HepG2 (cell line): ENCODE measurements at regions not wholly inside any gene's neighbourhood (a gene's known extent, or its start where the extent isn't known, plus 50 kb on each side); places are given as distances from the start of the nearest gene placed in this dataset.

Source experiments
- ATAC-seq: fragments of 200-7000 bp; cut with Tn5 transposase; 3 replicates; pipeline ENCODE4 v1.9.1; 2020; ENCODE audit warnings: mild to moderate bottlenecking, moderate library complexity
- BruUV-seq: library from RNA; stranded (reverse); fragments of 400-500 nt; replicated peaks from 2 replicates; lab custom pipeline; 2021; lab: Mats Ljungman, UMichigan
- CTCF ChIA-PET: fragments of 300-600 bp; formaldehyde crosslinking; extraction: SDS; loops from one replicate; lab custom pipeline; 2021; ENCODE audit warnings: low total read pairs, inconsistent platforms, low intra/inter-chr PET ratio; lab: Yijun Ruan, JAX
- POLR2A ChIA-PET: fragments of 350-600 bp; sonication (Branson Sonifier 250); formaldehyde crosslinking; loops from one replicate; lab custom pipeline; 2020; ENCODE audit warnings: antibody characterized with exemption, inconsistent platforms; lab: Yijun Ruan, JAX
- DNase-seq: peaks from one replicate; pipeline ENCODE4 v3.0.0-alpha.2; 2015; ENCODE audit warnings: low spot score
- FAIRE-seq: peaks from 3 replicates; lab custom pipeline; 2011; peaks lifted over from hg19 to GRCh38; lab: Jason Lieb, UNC
- H2AFZ ChIP-seq: one replicate; pipeline ENCODE4 v1.6.1; 2011; ENCODE audit warnings: low read length, inconsistent platforms
- H3K27ac ChIP-seq: fragments of 300-600 bp; 3 replicates; pipeline ENCODE4 v1.8.0; 2011; ENCODE audit warnings: mixed run types, mild to moderate bottlenecking, mixed read lengths, low read length, inconsistent platforms; ENCODE audit not compliant: insufficient read depth; ENCODE audit errors: extremely low read length
- H3K27me3 ChIP-seq, 2 experiments: fragments of 200-600 bp in 1 of 2; 2 replicates in 1 of 2; 3 replicates in 1 of 2; pipeline versions ENCODE4 v1.6.0 to v1.8.0; 2011; ENCODE audit warnings: low read length in 2 of 2, mild to moderate bottlenecking in 2 of 2, moderate library complexity in 2 of 2, inconsistent platforms in 1 of 2; ENCODE audit not compliant: insufficient read depth in 2 of 2, control insufficient read depth in 1 of 2
- H3K36me3 ChIP-seq, 2 experiments: fragments of 200-600 bp in 1 of 2; replicated peaks in 1 of 2; 2 replicates in 1 of 2; 3 replicates in 1 of 2; pipeline versions ENCODE4 v1.5.1 to v1.8.0; 2011; ENCODE audit warnings: low read length in 2 of 2, inconsistent platforms in 1 of 2; ENCODE audit not compliant: insufficient read depth in 2 of 2, control insufficient read depth in 1 of 2
- H3K4me1 ChIP-seq: 2 replicates; pipeline ENCODE4 v1.5.1; 2012; ENCODE audit warnings: low read length, inconsistent platforms; ENCODE audit not compliant: insufficient read depth
- H3K4me2 ChIP-seq: 2 replicates; pipeline ENCODE4 v1.6.0; 2011; ENCODE audit warnings: low read depth, low read length, inconsistent platforms
- H3K4me3 ChIP-seq, 3 experiments: fragments of 200-600 bp in 1 of 3; sonication (generic), shearing (Covaris generic) in 1 of 3; replicated peaks in 1 of 3; 2 replicates each; pipeline ENCODE4 v1.5.1; 2011 to 2016; ENCODE audit warnings: low read length in 3 of 3, inconsistent platforms in 2 of 3, low read depth in 2 of 3, mild to moderate bottlenecking in 2 of 3, control low read depth in 1 of 3, mixed read lengths in 1 of 3; ENCODE audit not compliant: insufficient read depth in 1 of 3
- H3K79me2 ChIP-seq: one replicate; pipeline ENCODE4 v1.6.1; 2011; ENCODE audit warnings: low read length, inconsistent platforms; ENCODE audit not compliant: insufficient read depth
- H3K9ac ChIP-seq: 2 replicates; pipeline ENCODE4 v1.6.0; 2011; ENCODE audit warnings: mild to moderate bottlenecking, low read depth, low read length, inconsistent platforms; ENCODE audit not compliant: insufficient read depth
- H3K9me3 ChIP-seq: 2 replicates; pipeline ENCODE4 v1.5.1; 2012; ENCODE audit warnings: mild to moderate bottlenecking, low read length
- H4K20me1 ChIP-seq: 2 replicates; pipeline ENCODE4 v1.6.0; 2011; ENCODE audit warnings: inconsistent platforms, mild to moderate bottlenecking, low read length, moderate library complexity; ENCODE audit not compliant: insufficient read depth
- ADNP ChIP-seq: sonication (generic); formaldehyde crosslinking; IDR thresholded peaks from 2 replicates; pipeline ENCODE4 v1.4.0; 2020; ENCODE audit warnings: missing genetic modification reagents
- CBFB ChIP-seq: sonication (generic); formaldehyde crosslinking; IDR thresholded peaks from 2 replicates; pipeline ENCODE4 v1.4.0; 2020; ENCODE audit warnings: missing genetic modification reagents
- CEBPG ChIP-seq: IDR thresholded peaks from 2 replicates; pipeline ENCODE4 v1.6.1; 2016
- FOXP1 ChIP-seq, 2 experiments: fragments of 450-650 bp in 1 of 2; IDR thresholded peaks; 2 replicates each; pipeline ENCODE4 v1.6.1; 2017 to 2018; ENCODE audit warnings: antibody characterized with exemption in 1 of 2
- GTF3A ChIP-seq: sonication (generic); formaldehyde crosslinking; conservative IDR thresholded peaks from 2 replicates; pipeline ENCODE4 v1.4.0; 2020; ENCODE audit warnings: mild to moderate bottlenecking, missing genetic modification reagents
- IRX3 ChIP-seq: sonication (generic); formaldehyde crosslinking; IDR thresholded peaks from 2 replicates; pipeline ENCODE4 v1.8.1; 2023; ENCODE audit warnings: mild to moderate bottlenecking, low read depth, missing genetic modification reagents, borderline replicate concordance
- JUNB ChIP-seq: sonication (generic); formaldehyde crosslinking; IDR thresholded peaks from 2 replicates; pipeline ENCODE4 v1.8.0; 2022; ENCODE audit warnings: missing genetic modification reagents, mild to moderate bottlenecking, borderline replicate concordance
- KAT7 ChIP-seq: IDR thresholded peaks from 2 replicates; pipeline ENCODE4 v1.6.1; 2018; ENCODE audit warnings: borderline replicate concordance, missing compliant biosample characterization
- PHF5A ChIP-seq: IDR thresholded peaks from one replicate; pipeline ENCODE4 v1.6.1; 2018; ENCODE audit warnings: low read depth, missing genetic modification reagents; ENCODE audit not compliant: unreplicated experiment
- ZFP62 ChIP-seq: sonication (generic); formaldehyde crosslinking; IDR thresholded peaks from 2 replicates; pipeline ENCODE4 v1.4.0; 2020; ENCODE audit warnings: missing genetic modification reagents
- ZMYM4 ChIP-seq: sonication (generic); formaldehyde crosslinking; IDR thresholded peaks from 2 replicates; pipeline ENCODE4 v1.8.1; 2023; ENCODE audit warnings: mild to moderate bottlenecking, missing genetic modification reagents
- ZNF207 ChIP-seq: fragments of 450-650 bp; IDR thresholded peaks from 2 replicates; pipeline ENCODE4 v1.6.1; 2016; ENCODE audit warnings: antibody characterized with exemption, borderline replicate concordance
- ZNF326 ChIP-seq: sonication (generic); formaldehyde crosslinking; IDR thresholded peaks from 2 replicates; pipeline ENCODE4 v1.4.0; 2020; ENCODE audit warnings: missing genetic modification reagents, borderline replicate concordance
- ZNF343 ChIP-seq: sonication (generic); formaldehyde crosslinking; IDR thresholded peaks from 2 replicates; pipeline ENCODE4 v1.4.0; 2020; ENCODE audit warnings: mild to moderate bottlenecking, missing genetic modification reagents
- ZNF589 ChIP-seq: sonication (generic); formaldehyde crosslinking; conservative IDR thresholded peaks from 2 replicates; pipeline ENCODE4 v1.8.0; 2022; ENCODE audit warnings: mild to moderate bottlenecking, moderate library complexity, missing genetic modification reagents
- ZNF878 ChIP-seq: sonication (generic); formaldehyde crosslinking; IDR thresholded peaks from 2 replicates; pipeline ENCODE4 v1.8.1; 2023; ENCODE audit warnings: mild to moderate bottlenecking, missing genetic modification reagents, moderate library complexity
- ZSCAN21 ChIP-seq: sonication (generic); formaldehyde crosslinking; IDR thresholded peaks from 2 replicates; pipeline ENCODE4 v1.8.0; 2022; ENCODE audit warnings: mild to moderate bottlenecking, missing genetic modification reagents, moderate library complexity, borderline replicate concordance
- WGBS: methylation state at CpG from one replicate; pipeline ENCODE4 v1.1.6; 2017; ENCODE audit warnings: low lambda C conversion rate; 5-methylcytosine and 5-hydroxymethylcytosine counted together
- in situ Hi-C: cut with HindIII; loops from 2 replicates; pipeline ENCODE4 v1.10.0; 2017; ENCODE audit warnings: low pct_unique_long_range_greater_than_20kb; ENCODE audit not compliant: extremely low pct_ligation_motif_present
- intact Hi-C: fragments of 100-400 bp; cut with micrococcal nuclease; formaldehyde crosslinking; loops from one replicate; pipeline ENCODE4 v1.10.0; 2022; ENCODE audit not compliant: unreplicated experiment
- TF ChIP-seq, protein P1 (sequence below): IDR thresholded peaks from 2 replicates; pipeline ENCODE4 v1.6.1; 2018; ENCODE audit warnings: missing genetic modification reagents
- TF ChIP-seq, protein P2 (sequence below): sonication (generic); formaldehyde crosslinking; IDR thresholded peaks from 2 replicates; pipeline ENCODE4 v1.9.0; 2021; ENCODE audit warnings: mild to moderate bottlenecking, missing genetic modification reagents

DNA sequence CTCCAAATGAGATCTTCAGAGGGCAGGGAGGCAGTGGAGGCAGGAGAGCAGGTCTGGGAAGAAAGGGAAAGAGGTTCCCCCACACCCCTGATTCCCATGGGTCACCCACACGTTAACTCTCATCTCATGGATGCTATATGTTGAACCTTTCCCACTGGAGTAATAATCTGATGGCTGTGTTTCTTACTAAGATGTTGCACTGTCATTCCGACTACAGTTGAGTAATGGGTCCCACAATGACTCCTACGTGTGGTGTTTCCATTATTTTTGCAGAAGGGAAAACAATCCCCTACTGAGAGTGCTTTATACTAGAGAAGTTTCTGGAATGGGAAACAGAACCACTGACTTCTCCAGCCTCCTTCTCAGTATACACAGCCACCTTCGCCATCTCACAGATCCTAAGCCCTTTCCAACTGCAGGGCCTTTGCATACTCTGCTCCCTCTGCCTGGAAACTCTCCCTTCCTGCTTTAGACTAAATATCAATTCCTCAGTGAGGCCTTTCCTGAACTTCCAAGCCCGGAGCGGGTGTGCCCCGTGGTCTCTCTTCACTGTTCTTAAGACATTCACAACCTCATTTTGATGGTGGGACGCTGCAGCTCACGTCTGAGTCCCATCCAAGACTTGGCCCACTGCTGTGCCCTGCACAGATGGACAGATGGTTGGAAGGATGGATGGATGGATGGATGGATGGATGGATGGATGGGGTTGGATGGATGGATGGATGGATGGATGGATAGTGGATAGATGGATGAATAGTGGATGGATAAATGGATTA is 238.6 kb upstream of the PMEPA1 start:
- intact Hi-C loops (no loop called here), in situ Hi-C loops (no loop called here)
- POLR2A ChIA-PET = no interaction called here
- no peaks in the 10 kb centered on the region for H4K20me1 ChIP-seq
- TF ChIP-seq FOXP1 (IDR thresholded peaks at IDR 0.05) (no peak), FOXP1 (CRISPR knock-in tag; IDR thresholded peaks at IDR 0.05) (no peak), ZNF589 (CRISPR knock-in tag) (no peak), ZFP62 (CRISPR knock-in tag) (no peak), KAT7 (no peak), ZNF326 (CRISPR knock-in tag) (no peak), GTF3A (CRISPR knock-in tag) (no peak), ZNF207 (no peak), ZMYM4 (no peak), JUNB (CRISPR knock-in tag) (no peak), ZNF878 (no peak), ZSCAN21 (CRISPR knock-in tag) (no peak), PHF5A (CRISPR knock-in tag) (no peak), CEBPG (no peak), ZNF343 (no peak), CBFB (CRISPR knock-in tag) (no peak), ADNP (CRISPR knock-in tag) (no peak), IRX3 (CRISPR knock-in tag) (no peak)
- TF ChIP-seq, protein P1, sequence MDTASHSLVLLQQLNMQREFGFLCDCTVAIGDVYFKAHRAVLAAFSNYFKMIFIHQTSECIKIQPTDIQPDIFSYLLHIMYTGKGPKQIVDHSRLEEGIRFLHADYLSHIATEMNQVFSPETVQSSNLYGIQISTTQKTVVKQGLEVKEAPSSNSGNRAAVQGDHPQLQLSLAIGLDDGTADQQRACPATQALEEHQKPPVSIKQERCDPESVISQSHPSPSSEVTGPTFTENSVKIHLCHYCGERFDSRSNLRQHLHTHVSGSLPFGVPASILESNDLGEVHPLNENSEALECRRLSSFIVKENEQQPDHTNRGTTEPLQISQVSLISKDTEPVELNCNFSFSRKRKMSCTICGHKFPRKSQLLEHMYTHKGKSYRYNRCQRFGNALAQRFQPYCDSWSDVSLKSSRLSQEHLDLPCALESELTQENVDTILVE (CRISPR knock-in tag) = no peak
- TF ChIP-seq, protein P2, sequence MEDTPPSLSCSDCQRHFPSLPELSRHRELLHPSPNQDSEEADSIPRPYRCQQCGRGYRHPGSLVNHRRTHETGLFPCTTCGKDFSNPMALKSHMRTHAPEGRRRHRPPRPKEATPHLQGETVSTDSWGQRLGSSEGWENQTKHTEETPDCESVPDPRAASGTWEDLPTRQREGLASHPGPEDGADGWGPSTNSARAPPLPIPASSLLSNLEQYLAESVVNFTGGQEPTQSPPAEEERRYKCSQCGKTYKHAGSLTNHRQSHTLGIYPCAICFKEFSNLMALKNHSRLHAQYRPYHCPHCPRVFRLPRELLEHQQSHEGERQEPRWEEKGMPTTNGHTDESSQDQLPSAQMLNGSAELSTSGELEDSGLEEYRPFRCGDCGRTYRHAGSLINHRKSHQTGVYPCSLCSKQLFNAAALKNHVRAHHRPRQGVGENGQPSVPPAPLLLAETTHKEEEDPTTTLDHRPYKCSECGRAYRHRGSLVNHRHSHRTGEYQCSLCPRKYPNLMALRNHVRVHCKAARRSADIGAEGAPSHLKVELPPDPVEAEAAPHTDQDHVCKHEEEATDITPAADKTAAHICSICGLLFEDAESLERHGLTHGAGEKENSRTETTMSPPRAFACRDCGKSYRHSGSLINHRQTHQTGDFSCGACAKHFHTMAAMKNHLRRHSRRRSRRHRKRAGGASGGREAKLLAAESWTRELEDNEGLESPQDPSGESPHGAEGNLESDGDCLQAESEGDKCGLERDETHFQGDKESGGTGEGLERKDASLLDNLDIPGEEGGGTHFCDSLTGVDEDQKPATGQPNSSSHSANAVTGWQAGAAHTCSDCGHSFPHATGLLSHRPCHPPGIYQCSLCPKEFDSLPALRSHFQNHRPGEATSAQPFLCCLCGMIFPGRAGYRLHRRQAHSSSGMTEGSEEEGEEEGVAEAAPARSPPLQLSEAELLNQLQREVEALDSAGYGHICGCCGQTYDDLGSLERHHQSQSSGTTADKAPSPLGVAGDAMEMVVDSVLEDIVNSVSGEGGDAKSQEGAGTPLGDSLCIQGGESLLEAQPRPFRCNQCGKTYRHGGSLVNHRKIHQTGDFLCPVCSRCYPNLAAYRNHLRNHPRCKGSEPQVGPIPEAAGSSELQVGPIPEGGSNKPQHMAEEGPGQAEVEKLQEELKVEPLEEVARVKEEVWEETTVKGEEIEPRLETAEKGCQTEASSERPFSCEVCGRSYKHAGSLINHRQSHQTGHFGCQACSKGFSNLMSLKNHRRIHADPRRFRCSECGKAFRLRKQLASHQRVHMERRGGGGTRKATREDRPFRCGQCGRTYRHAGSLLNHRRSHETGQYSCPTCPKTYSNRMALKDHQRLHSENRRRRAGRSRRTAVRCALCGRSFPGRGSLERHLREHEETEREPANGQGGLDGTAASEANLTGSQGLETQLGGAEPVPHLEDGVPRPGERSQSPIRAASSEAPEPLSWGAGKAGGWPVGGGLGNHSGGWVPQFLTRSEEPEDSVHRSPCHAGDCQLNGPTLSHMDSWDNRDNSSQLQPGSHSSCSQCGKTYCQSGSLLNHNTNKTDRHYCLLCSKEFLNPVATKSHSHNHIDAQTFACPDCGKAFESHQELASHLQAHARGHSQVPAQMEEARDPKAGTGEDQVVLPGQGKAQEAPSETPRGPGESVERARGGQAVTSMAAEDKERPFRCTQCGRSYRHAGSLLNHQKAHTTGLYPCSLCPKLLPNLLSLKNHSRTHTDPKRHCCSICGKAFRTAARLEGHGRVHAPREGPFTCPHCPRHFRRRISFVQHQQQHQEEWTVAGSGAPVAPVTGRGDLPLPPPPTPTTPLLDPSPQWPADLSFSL = no peak
- H3K4me2 ChIP-seq = no peak overlapping the region
- no peaks in the 10 kb centered on the region for H3K36me3 ChIP-seq
- no peak for DNase-seq
- BruUV-seq = no TSS peak
- no peak overlapping the region for H3K4me3 ChIP-seq
- 0 out of 2 replicates have a peak, but pooled peaks cover 4% of the 10 kb centered on the region for H3K4me1 ChIP-seq
- FAIRE-seq = peak; percentile 52
- H3K27ac ChIP-seq = no peak overlapping the region
- no peak for ATAC-seq
- no peaks in the 10 kb centered on the region for H3K79me2 ChIP-seq
- no peaks in the 10 kb centered on the region for H3K9me3 ChIP-seq
- no peak overlapping the region for H3K9ac ChIP-seq
- 13% methylated on average over 9 of the region's 9 CpGs for WGBS
- H2AFZ ChIP-seq = no peak overlapping the region
- CTCF ChIA-PET = no interaction called here
- H3K27me3 ChIP-seq = peaks cover 1 to 2% of the 10 kb centered on the region in 2 experiments; a peak in 1 of 5 replicates
